SW 1271 (cell line): ENCODE measurements at regions not wholly inside any gene's neighbourhood (a gene's known extent, or its start where the extent isn't known, plus 50 kb on each side); places are given as distances from the start of the nearest gene placed in this dataset.

Experiments used
- DNase-seq, 2 experiments: peaks; one replicate each; lab custom pipeline; 2025; lab: John Stamatoyannopoulos, UW

GRCh38 chr11:71201936-71202597, 50.3 kb downstream of the SHANK2 start:
- no peak for DNase-seq

- DNase-seq, result no peak
These were observed 51.1 kb downstream of the SHANK2 start for GRCh38 chr11:71201231-71201630.

- no peak for DNase-seq
These were observed 51.6 kb downstream of the SHANK2 start for GRCh38 chr11:71200761-71201160.

GRCh38 chr11:71200172-71200716, 52.1 kb downstream of the SHANK2 start:
- no peak for DNase-seq

- DNase-seq, result no peak
These were observed 53.1 kb downstream of the SHANK2 start for GRCh38 chr11:71199226-71199820.

- DNase-seq, result no peak
These were observed 53.6 kb downstream of the SHANK2 start for GRCh38 chr11:71198823-71199165.

GRCh38 chr11:71198141-71198822, 54.1 kb downstream of the SHANK2 start:
- no peak for DNase-seq

- DNase-seq, result no peak
These were observed 55.3 kb downstream of the SHANK2 start for GRCh38 chr11:71197096-71197495.

GRCh38 chr11:71194710-71195109, 57.7 kb downstream of the SHANK2 start:
- DNase-seq, result no peak

GRCh38 chr11:71193431-71193830, 58.9 kb downstream of the SHANK2 start:
- DNase-seq, result no peak

GRCh38 chr11:71192629-71193028, 59.7 kb downstream of the SHANK2 start:
- no peak for DNase-seq

GRCh38 chr11:71191201-71191600, 61.2 kb downstream of the SHANK2 start:
- no peak for DNase-seq

- no peak for DNase-seq
These were observed 61.8 kb downstream of the SHANK2 start for GRCh38 chr11:71190551-71190950.

- no peak for DNase-seq
These were observed 62.5 kb downstream of the SHANK2 start for GRCh38 chr11:71189768-71190315.

GRCh38 chr11:71188886-71189767, 63.2 kb downstream of the SHANK2 start:
- DNase-seq, result no peak

GRCh38 chr11:71188073-71188472, 64.3 kb downstream of the SHANK2 start:
- DNase-seq, result no peak

GRCh38 chr11:71186806-71187205, 65.6 kb downstream of the SHANK2 start:
- no peak for DNase-seq

- DNase-seq, result no peak
These were observed 67.0 kb downstream of the SHANK2 start for GRCh38 chr11:71185411-71185810.

GRCh38 chr11:71184421-71185210, 67.8 kb downstream of the SHANK2 start:
- no peak for DNase-seq

GRCh38 chr11:71183878-71184277, 68.5 kb downstream of the SHANK2 start:
- no peak for DNase-seq
